ENCODE measurements at regions not wholly inside any gene's neighbourhood (a gene's known extent, or its start where the extent isn't known, plus 50 kb on each side); places are given as distances from the start of the nearest gene placed in this dataset.
A peak's percentile ranks its signal among the peaks of the same experiment; 100 is the strongest.

GRCh38 chr22:27318516-27318915 is 483.0 kb downstream of the MN1 start:
- Histone ChIP-seq H4K20me1 (replicated peaks in 1 of 2; ENCODE audit: control insufficient read depth in 1 of 2, insufficient read depth in 2 of 2, low read length in 2 of 2) (no peaks in the 10 kb centered on the region), H2AFZ (ENCODE audit: low read length) (no peak overlapping the region), H2AK5ac (ENCODE audit: low read depth, low read length) (no peak overlapping the region), H3K9ac (replicated peaks in 1 of 4; ENCODE audit: extremely low read depth in 1 of 4, low read depth in 3 of 4, low read length in 3 of 4) (no peak overlapping the region; a peak in 1 of 7 replicates), H3K4ac (replicated peaks; ENCODE audit: insufficient read length, low read depth, low read length) (no peak overlapping the region), H2BK5ac (ENCODE audit: low read depth, low read length) (no peak overlapping the region), H4K91ac (replicated peaks; ENCODE audit: insufficient read length, low read length) (no peak overlapping the region), H3K14ac (ENCODE audit: insufficient read length) (no peak overlapping the region), H3K36me3 (ENCODE audit: control insufficient read depth in 2 of 4, insufficient read depth in 4 of 4, low read length in 3 of 4) (no peaks in the 10 kb centered on the region), H3K27me3 (replicated peaks in 1 of 4; ENCODE audit: control insufficient read depth in 3 of 4, extremely low read depth in 1 of 4, insufficient read depth in 3 of 4, low read length in 3 of 4) (no peaks in the 10 kb centered on the region), H3K56ac (replicated peaks; ENCODE audit: insufficient read length, low read depth, low read length) (no peak overlapping the region), H3K23me2 (ENCODE audit: low read depth, low read length) (no peaks in the 10 kb centered on the region), H3K18ac (ENCODE audit: extremely low read depth, low read length) (no peak overlapping the region), H2BK12ac (ENCODE audit: low read depth, low read length) (no peak overlapping the region), H2BK20ac (ENCODE audit: low read length) (no peak overlapping the region), H4K8ac (ENCODE audit: extremely low read depth, insufficient read depth, low read length) (no peak overlapping the region), H2BK120ac (replicated peaks; ENCODE audit: low read depth, low read length) (no peak overlapping the region), H3K4me3 (ENCODE audit: extremely low read depth in 1 of 4, insufficient read depth in 2 of 4, low read depth in 3 of 4, low read length in 4 of 4) (no peak overlapping the region), H3K79me1 (ENCODE audit: low read depth, low read length) (no peaks in the 10 kb centered on the region), H3K4me1 (replicated peaks in 1 of 4; ENCODE audit: control insufficient read depth in 3 of 4, insufficient read depth in 4 of 4, low read length in 3 of 4) (peaks cover 0 to 7% (median 2%) of the 10 kb centered on the region in 4 experiments; a peak in 3 of 7 replicates), H4K5ac (ENCODE audit: insufficient read length, low read depth, low read length) (no peak overlapping the region), H3K4me2 (ENCODE audit: insufficient read depth in 1 of 2, low read depth in 2 of 2, low read length in 2 of 2) (peak overlapping the region in 1 of 2 experiments; percentile 47; a peak in 1 of 4 replicates), H2BK15ac (ENCODE audit: low read length) (no peak overlapping the region), H3K23ac (ENCODE audit: insufficient read length) (no peak overlapping the region), H3K27ac (ENCODE audit: low read depth, low read length) (no peak overlapping the region), H3K79me2 (ENCODE audit: control insufficient read depth in 1 of 2, insufficient read depth in 2 of 2, low read length in 2 of 2) (no peaks in the 10 kb centered on the region), H3K9me3 (ENCODE audit: insufficient read depth in 2 of 2, low read depth in 1 of 2, low read length in 1 of 2) (peaks cover 0 to 8% of the 10 kb centered on the region in 2 experiments; a peak in 2 of 4 replicates)
- FAIRE-seq: no peak
- CTCF ChIA-PET (ENCODE audit: partially characterized antibody): interaction anchor here (0.6 to 4.0 kb wide), 4 partner anchors 9 to 558 kb away, joined by 3 to 15 read pairs (median 3); no protein-coding TSS in a partner anchor
- TF ChIP-seq CEBPB (IDR thresholded peaks at IDR 0.05; ENCODE audit: low read depth, low read length) (0 out of 2 replicates have a peak, but pooled peaks have one; percentile 26), USF2 (IDR thresholded peaks at IDR 0.05; ENCODE audit: low read length) (no peak), JUN (IDR thresholded peaks at IDR 0.05; ENCODE audit: low read depth, low read length) (no peak)
- WGBS, 2 experiments (ENCODE audit: extremely low coverage in 1 of 2, insufficient coverage in 1 of 2, insufficient read length in 1 of 2, insufficient replicate concordance in 2 of 2, low coverage in 1 of 2, low lambda C conversion rate in 2 of 2, missing lambda C conversion rate in 1 of 2): 74% methylated on average over 3 of the region's 3 CpGs; no CpG with 5 or more reads in 1 of the 2 experiments
- no peak for DNase-seq (ENCODE audit: low read depth in 1 of 2, low spot score in 2 of 2)
- POLR2A ChIA-PET (ENCODE audit: partially characterized antibody): interaction anchor here (1.0 kb wide), 1 partner anchor 11 kb away, joined by 3 read pairs; no protein-coding TSS in a partner anchor

All from H1 (cell line).